HG02970 (cell line): ENCODE measurements at regions not wholly inside any gene's neighbourhood (a gene's known extent, or its start where the extent isn't known, plus 50 kb on each side); places are given as distances from the start of the nearest gene placed in this dataset.
"Not testable (repeated sequence)": the region's sequence is repeated elsewhere in the genome, so short reads cannot be mapped to it uniquely, and the experiment has no call there.

Source experiments
- ATAC-seq: cut with Tn5 transposase; IDR thresholded peaks from one replicate; pipeline ENCODE4 v1.9.1; 2021; ENCODE audit warnings: mild to moderate bottlenecking, moderate library complexity, moderate number of reproducible peaks; ENCODE audit not compliant: unreplicated experiment, low FRiP score

DNA sequence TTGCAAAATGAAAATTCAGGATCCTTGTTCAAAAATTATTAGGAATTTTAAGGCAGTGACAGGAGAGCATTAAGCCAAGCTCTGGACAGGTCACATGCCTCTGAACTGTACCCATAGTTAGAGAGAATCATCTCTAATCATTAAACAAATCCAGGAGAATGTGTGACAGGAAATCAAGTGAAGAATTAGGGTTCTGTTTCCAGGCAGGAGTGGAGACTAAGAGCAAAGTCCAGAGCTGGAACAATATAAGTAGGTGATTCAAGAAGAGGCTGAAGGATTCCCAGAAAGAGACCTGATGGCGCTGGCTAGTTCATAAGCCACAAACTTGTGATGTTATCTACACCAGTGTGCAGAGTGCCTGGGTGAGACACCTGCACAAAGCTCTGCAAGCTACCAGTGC, 104.6 kb upstream of the PRKG2 start:
- ATAC-seq, result no peak

DNA sequence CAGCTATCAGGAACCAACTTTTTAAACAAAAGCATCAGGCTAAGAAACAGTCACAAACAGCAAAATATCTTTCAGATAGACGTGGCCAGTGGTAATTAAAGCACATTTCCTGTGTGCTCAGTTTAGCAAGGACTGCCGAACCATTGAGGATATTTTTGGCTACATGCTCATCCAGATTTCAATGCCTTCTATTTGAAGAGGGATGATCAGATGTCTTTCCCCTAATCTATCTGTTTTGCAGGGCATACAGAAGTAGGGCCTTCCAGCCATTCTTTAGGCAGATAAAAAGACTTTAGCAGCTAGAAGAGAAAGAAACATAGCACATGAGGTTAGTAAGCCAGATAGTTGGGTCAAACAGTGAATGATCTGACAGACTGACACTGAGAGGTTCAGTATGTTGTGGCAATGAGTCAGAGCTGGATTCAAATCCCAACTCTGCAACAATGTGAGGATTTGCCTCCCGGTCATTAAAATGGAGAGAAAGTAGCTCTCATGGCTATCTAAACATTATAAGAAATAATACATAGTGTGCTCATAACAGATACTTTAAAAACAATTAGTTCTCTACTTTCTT, 100.0 kb upstream of the PRKG2 start:
- ATAC-seq, result no peak

DNA sequence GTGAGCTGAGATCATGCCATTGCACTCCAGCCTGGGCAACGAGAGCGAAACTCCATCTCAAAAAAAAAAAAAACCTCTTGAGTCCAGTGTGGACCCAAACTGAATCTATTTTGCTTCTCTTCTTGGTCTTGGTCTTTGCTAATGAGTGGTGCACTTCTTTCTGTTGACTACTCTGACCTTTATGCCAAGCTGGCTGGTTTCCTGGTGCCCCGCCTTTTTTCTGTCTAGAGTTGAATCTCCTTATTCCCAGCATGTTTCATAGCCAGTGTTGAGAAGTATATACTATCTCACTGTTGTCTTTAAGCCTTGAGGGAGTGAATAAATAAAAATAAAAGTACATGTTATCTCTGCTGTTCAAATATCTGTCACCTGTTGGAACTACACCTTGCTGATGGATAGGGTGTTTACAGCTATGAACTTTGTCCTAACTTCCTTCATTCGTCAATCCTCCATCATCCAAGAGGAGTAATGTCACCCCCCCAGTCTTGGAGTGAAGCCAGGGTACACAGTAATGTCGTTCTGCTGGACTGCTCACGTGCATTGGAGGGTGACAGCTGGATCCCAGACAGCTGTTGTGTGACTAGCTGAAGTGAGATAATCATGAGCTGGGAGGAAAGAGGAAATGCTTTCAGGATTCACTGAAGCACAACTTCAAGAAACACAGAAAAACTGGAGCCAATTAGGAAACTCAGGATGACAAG, 99.3 kb upstream of the PRKG2 start:
- ATAC-seq, result no peak

DNA sequence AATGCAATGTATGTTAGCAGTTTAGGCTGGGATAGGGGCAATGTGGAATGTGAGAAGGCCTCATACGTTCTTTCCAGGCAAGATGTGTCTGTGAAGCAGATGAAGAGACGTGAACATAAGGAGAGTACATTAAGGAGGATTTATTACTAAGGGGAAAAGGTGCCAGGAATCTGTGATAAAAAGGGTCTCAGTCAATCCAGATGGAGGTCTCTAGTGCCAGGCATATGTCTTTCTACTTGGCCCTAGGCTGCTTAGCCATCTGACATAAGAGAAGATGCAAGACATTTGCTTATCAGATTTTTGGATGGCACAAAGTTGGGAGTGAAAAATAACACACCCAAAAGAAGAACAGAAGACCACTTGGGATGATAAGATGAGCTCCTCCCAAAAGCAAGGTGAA, 93.0 kb upstream of the PRKG2 start:
- no peak for ATAC-seq

DNA sequence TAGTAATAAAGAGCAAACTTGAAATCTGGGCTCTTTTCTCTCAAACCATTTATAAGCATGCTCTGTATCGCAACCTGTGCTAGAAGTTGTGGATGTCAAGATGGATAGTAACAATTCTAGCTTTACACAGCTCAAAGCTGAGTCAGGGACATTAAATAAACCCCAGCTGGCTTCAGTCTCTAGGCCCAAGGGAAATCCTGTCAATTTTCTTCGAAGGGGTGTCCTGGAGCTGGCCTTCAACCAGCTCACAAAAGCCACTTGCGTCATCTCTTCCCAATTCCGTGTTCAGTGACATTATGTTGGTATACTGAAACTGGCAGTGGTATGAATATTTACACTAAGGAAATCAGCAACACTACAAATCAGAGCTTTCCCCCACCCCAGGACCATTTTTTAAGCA, 89.8 kb upstream of the PRKG2 start:
- no peak for ATAC-seq

DNA sequence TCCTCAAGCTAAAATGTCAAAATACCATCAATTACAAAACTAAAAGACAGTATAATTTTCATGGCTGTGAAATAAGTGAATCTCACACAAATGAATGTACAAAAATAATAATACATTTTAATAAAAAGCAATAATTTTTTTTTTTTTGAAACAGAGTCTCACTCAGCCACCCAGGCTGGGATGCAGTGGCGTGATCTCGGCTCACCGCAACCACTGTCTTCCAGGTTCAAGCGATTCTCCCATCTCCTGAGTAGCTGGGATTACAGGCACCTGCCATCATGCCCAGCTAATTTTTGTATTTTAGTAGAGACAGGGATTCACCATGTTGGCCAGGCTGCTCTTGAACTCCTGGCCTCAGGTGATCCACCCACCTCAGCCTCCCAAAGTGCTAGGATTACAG, 85.3 kb upstream of the PRKG2 start:
- not testable (repeated sequence) for ATAC-seq

DNA sequence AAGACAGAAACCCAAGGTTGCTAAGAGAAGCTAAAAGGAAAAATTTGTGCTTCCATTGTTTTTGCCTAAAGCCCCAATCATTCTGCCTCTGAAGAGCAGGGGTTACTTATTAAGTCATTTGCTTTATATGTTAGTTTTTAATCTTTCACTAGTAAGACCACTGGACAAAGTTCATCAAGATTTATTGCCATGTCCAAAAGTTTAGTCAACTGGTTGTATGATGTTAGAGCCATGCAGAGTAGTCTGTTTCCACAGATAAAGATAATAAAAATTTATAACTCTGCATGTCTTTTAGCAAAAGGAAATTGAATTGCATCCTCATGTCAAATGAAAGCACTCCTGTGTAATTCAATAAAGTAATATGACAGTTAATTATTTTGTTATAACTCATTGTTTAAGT, 75.8 kb upstream of the PRKG2 start:
- no peak for ATAC-seq

DNA sequence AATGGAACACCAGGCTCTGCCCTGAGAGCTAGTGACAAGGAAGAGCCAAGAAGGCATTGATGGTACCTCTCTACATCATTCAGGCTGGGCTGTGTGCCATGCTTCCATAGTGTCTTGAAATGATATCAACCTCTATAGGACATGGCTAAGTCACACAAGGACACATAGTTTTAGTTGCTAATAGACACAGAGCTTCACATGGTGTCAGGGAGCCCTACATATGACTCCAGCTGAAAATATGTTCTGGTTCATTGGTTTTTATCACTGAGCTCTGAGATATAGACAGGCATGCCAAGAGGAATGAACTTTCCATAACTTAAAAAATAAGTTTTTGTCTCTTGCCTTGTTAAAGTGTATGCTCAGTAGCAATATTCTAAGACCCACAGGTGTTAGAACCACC, 72.1 kb upstream of the PRKG2 start:
- no peak for ATAC-seq

DNA sequence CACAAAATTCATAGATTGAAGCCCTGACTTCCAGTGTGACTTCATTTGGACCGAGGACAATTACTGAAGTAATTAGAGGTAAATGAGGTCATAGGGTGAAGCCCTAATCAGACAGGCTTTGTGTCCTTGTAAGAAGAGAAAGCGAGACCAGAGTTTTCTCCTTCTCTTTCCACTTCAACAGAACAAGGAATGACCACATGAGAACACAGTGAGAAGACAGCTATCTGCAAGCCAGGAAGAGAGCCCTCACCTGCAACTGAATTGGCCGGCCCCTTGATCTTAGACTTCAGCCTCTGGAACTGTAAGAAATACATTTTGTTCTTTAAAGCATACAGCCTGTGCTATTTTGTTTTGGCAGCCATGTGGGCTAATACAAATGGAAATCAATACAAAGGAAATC, 67.1 kb upstream of the PRKG2 start:
- ATAC-seq, result no peak

DNA sequence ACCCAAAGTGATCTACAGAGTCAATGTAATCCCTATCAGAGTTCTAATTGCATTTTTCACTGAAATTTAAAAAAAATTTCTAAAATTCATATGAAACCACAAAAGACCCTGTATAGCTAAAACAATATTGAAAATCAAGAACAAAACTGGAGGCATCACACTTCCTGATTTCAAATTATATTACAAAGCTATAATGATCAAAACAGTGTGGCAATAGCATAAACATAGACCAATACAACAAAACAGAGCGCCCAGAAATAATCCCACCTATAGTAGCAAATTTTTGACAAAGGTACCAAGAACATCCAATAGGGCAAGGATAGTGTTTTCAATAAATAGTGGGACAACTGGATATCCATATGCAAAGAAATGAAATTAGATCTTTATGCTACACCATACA, 59.4 kb upstream of the PRKG2 start:
- ATAC-seq, result no peak

DNA sequence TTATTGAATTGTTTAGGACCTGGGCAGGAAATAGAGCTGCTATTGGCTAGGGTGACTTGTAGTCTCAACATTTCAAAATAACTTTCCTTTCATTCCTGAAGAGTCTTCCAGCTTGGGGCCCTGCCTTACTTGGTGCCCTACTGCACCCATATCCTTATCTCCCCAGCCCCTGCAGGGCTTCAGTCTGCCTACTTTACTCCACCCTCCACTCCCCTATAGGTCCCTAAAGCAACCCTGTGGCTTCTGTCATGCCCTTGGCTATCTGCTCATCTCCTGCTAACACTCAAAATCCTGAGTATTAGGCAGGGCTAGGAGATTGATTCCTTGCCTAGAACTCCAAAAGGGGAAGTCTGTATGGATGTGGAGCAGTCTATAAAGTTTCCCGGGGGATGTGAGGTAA, 57.6 kb upstream of the PRKG2 start:
- ATAC-seq, result no peak
